B cell (primary cell): ENCODE measurements at regions not wholly inside any gene's neighbourhood (a gene's known extent, or its start where the extent isn't known, plus 50 kb on each side); places are given as distances from the start of the nearest gene placed in this dataset.

Experiments
- ATAC-seq: fragments of 200-7000 bp; cut with Tn5 transposase; one replicate; pipeline ENCODE4 v1.10.0; 2021; ENCODE audit warnings: low read depth, mild to moderate bottlenecking, moderate number of reproducible peaks, moderate library complexity
- CTCF ChIA-PET: fragments of 350-600 bp; sonication (Branson Sonifier 250); formaldehyde crosslinking; loops from one replicate; lab custom pipeline; 2021; ENCODE audit warnings: antibody characterized with exemption, inconsistent platforms; lab: Charles Lee
- POLR2A ChIA-PET: fragments of 350-600 bp; sonication (Branson Sonifier 250); formaldehyde crosslinking; loops from one replicate; lab custom pipeline; 2021; ENCODE audit warnings: antibody characterized with exemption; lab: Charles Lee
- DNase-seq: peaks from one replicate; pipeline ENCODE4 v3.0.0; 2013
- H2AFZ ChIP-seq: 2 replicates; pipeline ENCODE4 v1.6.1; 2012; ENCODE audit warnings: mild to moderate bottlenecking, low read depth, low read length; ENCODE audit not compliant: insufficient read depth, poor library complexity, severe bottlenecking
- H3K27ac ChIP-seq, 2 donors: 1 replicate in 1 of 2; 2 replicates in 1 of 2; pipeline ENCODE4 v1.5.1; 2012 to 2013; ENCODE audit warnings: low read length in 2 of 2, mild to moderate bottlenecking in 2 of 2, moderate library complexity in 1 of 2
- H3K27me3 ChIP-seq, 4 experiments: fragments of 200-600 bp in 1 of 4; sonication (generic) in 1 of 4; replicated peaks in 1 of 4; 1 replicate in 2 of 4; 2 replicates in 2 of 4; pipeline versions ENCODE4 v1.6.1 to v1.7.0; 2013 to 2016; ENCODE audit warnings: low read length in 3 of 4, mild to moderate bottlenecking in 2 of 4, mixed read lengths in 1 of 4, moderate library complexity in 1 of 4; ENCODE audit not compliant: insufficient read depth in 4 of 4, control insufficient read depth in 3 of 4; ENCODE audit errors: control extremely low read depth in 1 of 4
- H3K36me3 ChIP-seq, 2 experiments: replicated peaks in 1 of 2; 1 replicate in 1 of 2; 2 replicates in 1 of 2; pipeline versions ENCODE4 v1.6.1 to v1.7.1; 2013; ENCODE audit warnings: low read length in 1 of 2; ENCODE audit not compliant: insufficient read depth in 2 of 2, control insufficient read depth in 1 of 2; ENCODE audit errors: control extremely low read depth in 1 of 2, extremely low read depth in 1 of 2
- H3K4me1 ChIP-seq, 2 donors: fragments of 200-600 bp in 1 of 2; sonication (generic) in 1 of 2; 1 replicate in 1 of 2; 2 replicates in 1 of 2; pipeline versions ENCODE4 v1.5.1 to v1.6.1; 2013 to 2017; ENCODE audit warnings: low read length in 2 of 2; ENCODE audit not compliant: control insufficient read depth in 2 of 2, insufficient read depth in 2 of 2
- H3K4me2 ChIP-seq: replicated peaks from 2 replicates; pipeline ENCODE3; 2012; ENCODE audit warnings: mild to moderate bottlenecking, low read depth, low read length; ENCODE audit not compliant: poor library complexity, severe bottlenecking
- H3K4me3 ChIP-seq, 5 experiments: fragments of 200-600 bp in 1 of 5; sonication (generic) in 1 of 5; 1 replicate in 3 of 5; 2 replicates in 2 of 5; pipeline versions ENCODE4 v1.5.1 to v1.7.0; 2011 to 2016; ENCODE audit warnings: low read length in 4 of 5, mild to moderate bottlenecking in 4 of 5, low read depth in 2 of 5, control low read depth in 1 of 5, moderate library complexity in 1 of 5; ENCODE audit not compliant: insufficient read depth in 1 of 5; ENCODE audit errors: control extremely low read depth in 1 of 5, extremely low read depth in 1 of 5
- H3K79me2 ChIP-seq: fragments of 200-600 bp; sonication (generic); one replicate; pipeline ENCODE4 v1.6.0; 2016; ENCODE audit warnings: low read length; ENCODE audit not compliant: control insufficient read depth, insufficient read depth
- H3K9ac ChIP-seq: fragments of 200-600 bp; sonication (generic); 2 replicates; pipeline ENCODE4 v1.6.1; 2017; ENCODE audit warnings: mild to moderate bottlenecking, low read length, moderate library complexity
- H3K9me3 ChIP-seq, 3 donors: one replicate each; pipeline versions ENCODE4 v1.6.1 to v1.7.1; 2013; ENCODE audit warnings: low read length in 2 of 3; ENCODE audit not compliant: control insufficient read depth in 2 of 3, insufficient read depth in 1 of 3; ENCODE audit errors: control extremely low read depth in 1 of 3
- H4K20me1 ChIP-seq: 2 replicates; pipeline ENCODE4 v1.6.0; 2012; ENCODE audit warnings: mild to moderate bottlenecking, low read length; ENCODE audit not compliant: insufficient read depth, control insufficient read depth, poor library complexity, severe bottlenecking
- H3K27ac Mint-ChIP-seq: one replicate; pipeline ENCODE4 v1.8.0; 2021; ENCODE audit warnings: mixed read lengths
- H3K27me3 Mint-ChIP-seq: one replicate; pipeline ENCODE4 v1.8.0; 2021; ENCODE audit warnings: mixed read lengths
- H3K4me1 Mint-ChIP-seq: one replicate; pipeline ENCODE4 v1.8.0; 2021; ENCODE audit warnings: mixed read lengths
- H3K4me3 Mint-ChIP-seq: one replicate; pipeline ENCODE4 v1.8.0; 2021; ENCODE audit warnings: mixed read lengths
- H3K9me3 Mint-ChIP-seq: one replicate; pipeline ENCODE4 v1.8.0; 2022; ENCODE audit warnings: mixed read lengths; ENCODE audit not compliant: insufficient read depth
- CTCF ChIP-seq: fragments of 200-600 bp; IDR thresholded peaks from one replicate; pipeline ENCODE4 v1.8.0; 2022; ENCODE audit warnings: antibody characterized with exemption, mild to moderate bottlenecking
- EZH2 ChIP-seq: IDR thresholded peaks from 2 replicates; pipeline ENCODE4 v1.6.1; 2012; ENCODE audit warnings: borderline replicate concordance, low read depth, mild to moderate bottlenecking, moderate library complexity, low read length; ENCODE audit not compliant: insufficient read depth, poor library complexity, severe bottlenecking
- WGBS: methylation state at CpG from one replicate; pipeline ENCODE4 v1.1.5; 2013; ENCODE audit warnings: missing lambda C conversion rate; ENCODE audit not compliant: insufficient coverage; 5-methylcytosine and 5-hydroxymethylcytosine counted together
- intact Hi-C: fragments of 100-400 bp; cut with micrococcal nuclease; formaldehyde crosslinking; loops from one replicate; pipeline ENCODE4 v1.10.0; 2022

DNA sequence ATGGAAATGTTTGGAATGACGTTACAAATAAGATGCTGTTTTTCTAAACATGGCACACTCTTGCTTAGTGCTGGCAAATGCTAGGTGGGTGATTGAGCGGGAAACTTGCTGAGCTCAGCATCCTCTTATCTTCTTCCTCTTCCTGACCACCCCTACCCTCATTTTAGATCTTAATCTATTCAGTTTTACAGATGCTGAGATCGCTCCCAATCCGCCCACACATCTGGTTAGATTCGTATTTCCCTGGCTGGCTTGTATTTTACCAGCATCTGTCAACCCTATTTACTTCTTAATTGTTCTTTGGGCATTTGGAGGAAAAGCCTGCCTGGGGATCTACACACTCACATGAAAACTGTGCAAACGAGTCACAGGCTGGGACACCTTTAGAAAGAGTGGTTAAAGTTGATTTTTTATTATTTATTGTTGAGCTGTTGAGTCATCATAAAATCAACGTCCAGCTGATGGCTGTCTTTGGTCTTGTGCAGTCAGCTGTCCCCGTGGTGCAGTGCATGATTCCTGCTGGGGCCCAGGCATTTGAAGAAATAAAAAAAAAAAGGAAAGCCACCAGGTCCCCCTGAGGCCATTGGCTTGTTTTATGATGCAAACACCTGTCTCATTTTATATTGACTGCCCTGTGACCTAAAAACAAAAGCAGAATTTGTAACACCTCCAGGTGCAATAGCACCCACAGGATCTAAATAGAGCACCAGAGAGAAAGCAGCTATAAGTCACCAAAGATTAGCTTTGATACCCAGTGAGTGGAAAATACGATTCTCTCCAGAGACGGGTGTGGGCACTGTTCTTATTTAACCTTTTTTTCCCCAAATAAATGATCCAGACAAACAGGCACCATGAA lies 258.6 kb downstream of the HS3ST3B1 start:
- Histone ChIP-seq H3K4me2 (no peak overlapping the region), H2AFZ (no peak overlapping the region), H3K27ac (no peak overlapping the region), H3K27me3 (peaks cover 0 to 3% (median 0%) of the 10 kb centered on the region in 4 experiments), H3K9ac (no peak overlapping the region), H3K4me3 (no peak overlapping the region), H4K20me1 (no peaks in the 10 kb centered on the region), H3K9me3 (no peaks in the 10 kb centered on the region), H3K4me1 (no peaks in the 10 kb centered on the region), H3K79me2 (no peaks in the 10 kb centered on the region), H3K36me3 (no peaks in the 10 kb centered on the region)
- H3K27ac Mint-ChIP-seq, result no peak overlapping the region
- CTCF ChIA-PET, result no interaction called here
- 18% methylated on average over 9 of the region's 10 CpGs for WGBS
- DNase-seq (no peak), ATAC-seq (no peak)
- POLR2A ChIA-PET, result no interaction called here
- no peaks in the 10 kb centered on the region for H3K9me3 Mint-ChIP-seq
- peaks cover 2% of the 10 kb centered on the region for H3K4me1 Mint-ChIP-seq
- intact Hi-C loops, result loop anchor here (10.0 kb wide), 1 partner anchor 965 kb away; no protein-coding TSS in a partner anchor
- TF ChIP-seq EZH2 (no peak), CTCF (no peak)
- no peak overlapping the region for H3K4me3 Mint-ChIP-seq
- peaks cover 13% of the 10 kb centered on the region for H3K27me3 Mint-ChIP-seq

DNA sequence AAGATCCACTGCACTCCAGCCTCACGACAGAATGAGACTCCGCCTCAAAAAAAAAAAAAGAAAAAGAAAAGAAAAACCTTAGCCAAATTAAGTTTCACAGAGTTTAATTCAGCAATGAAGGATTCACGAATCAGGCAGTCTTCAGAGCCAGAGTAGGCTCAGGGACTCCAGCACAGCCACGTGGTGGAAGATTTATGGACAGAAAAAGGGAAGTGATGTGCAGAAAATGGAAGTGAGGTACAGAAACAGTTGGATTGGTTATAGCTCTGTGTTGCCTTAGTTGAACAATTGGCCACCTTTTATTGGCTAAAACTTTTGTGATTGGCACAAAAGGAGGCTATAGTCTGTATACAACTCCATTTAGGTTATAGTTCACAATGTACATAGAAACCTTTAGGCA lies 256.6 kb downstream of the HS3ST3B1 start:
- no peaks in the 10 kb centered on the region for H3K79me2 ChIP-seq
- Mint-ChIP-seq H3K27me3 (peaks cover 9% of the 10 kb centered on the region), H3K4me1 (peaks cover 2% of the 10 kb centered on the region), H3K9me3 (no peaks in the 10 kb centered on the region), H3K27ac (no peak overlapping the region), H3K4me3 (no peak overlapping the region)
- H3K4me2 ChIP-seq, result no peak overlapping the region
- H3K9ac ChIP-seq, result no peak overlapping the region
- H4K20me1 ChIP-seq, result no peaks in the 10 kb centered on the region
- DNase-seq (peak; percentile 5), ATAC-seq (no peak)
- no peaks in the 10 kb centered on the region for H3K4me1 ChIP-seq
- no peak overlapping the region for H3K27ac ChIP-seq
- POLR2A ChIA-PET, result no interaction called here
- no peak for TF ChIP-seq EZH2
- TF ChIP-seq CTCF, result no peak
- H3K9me3 ChIP-seq, result no peaks in the 10 kb centered on the region
- H3K27me3 ChIP-seq, result peaks cover 0 to 3% (median 0%) of the 10 kb centered on the region in 4 experiments
- H2AFZ ChIP-seq, result peak overlapping the region; percentile 36
- intact Hi-C loops, result loop anchor here (10.0 kb wide), 1 partner anchor 963 kb away; no protein-coding TSS in a partner anchor
- CTCF ChIA-PET, result no interaction called here
- H3K36me3 ChIP-seq, result no peaks in the 10 kb centered on the region
- H3K4me3 ChIP-seq, result no peak overlapping the region
- 3% methylated on average over 2 of the region's 4 CpGs for WGBS
